ENCODE measurements at regions not wholly inside any gene's neighbourhood (a gene's known extent, or its start where the extent isn't known, plus 50 kb on each side); places are given as distances from the start of the nearest gene placed in this dataset.

DNA sequence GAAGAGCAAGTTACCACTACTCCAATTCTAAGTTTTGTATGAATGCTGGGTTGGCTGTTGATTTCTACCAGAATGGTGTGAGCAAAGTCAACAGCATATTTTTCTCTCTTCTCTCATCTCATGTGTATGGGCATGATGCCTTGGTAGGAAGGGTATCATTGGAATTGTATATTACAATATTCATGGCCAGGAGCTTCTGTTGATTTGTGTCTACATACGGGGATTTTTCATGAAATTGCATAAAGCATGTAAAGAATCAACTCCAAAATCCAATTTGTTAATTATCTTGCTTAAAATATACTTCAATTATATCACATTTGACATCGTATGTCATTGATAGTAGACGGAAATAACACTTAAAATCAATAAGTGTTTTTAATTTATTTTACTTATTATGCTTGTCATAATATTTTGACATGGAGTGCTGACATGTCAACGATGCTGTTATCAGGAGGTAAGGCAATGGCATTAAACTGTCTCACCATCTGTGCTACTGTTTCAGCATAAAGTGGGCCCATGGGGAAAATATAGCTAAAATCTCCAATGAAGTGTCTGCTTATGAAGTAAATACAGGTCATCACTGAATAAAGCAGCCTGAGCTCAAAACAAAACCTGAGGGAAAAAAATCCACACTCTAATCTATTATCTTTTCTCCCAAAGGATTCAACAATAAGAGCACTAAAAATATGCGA is 142.2 kb upstream of the NBPF11 start:
- Histone ChIP-seq H3K4me2 (ENCODE audit: insufficient read depth, low read length) (no peak overlapping the region), H3K4me3 (no peak overlapping the region), H3K9me1 (ENCODE audit: control insufficient read depth, insufficient read depth, low read length) (no peaks in the 10 kb centered on the region), H4K20me1 (replicated peaks; ENCODE audit: control insufficient read depth, insufficient read depth, low read length) (no peaks in the 10 kb centered on the region), H2AFZ (ENCODE audit: low read depth, low read length) (no peak overlapping the region), H3K27ac (ENCODE audit: extremely low read depth, low read depth, low read length) (no peak overlapping the region), H3K9ac (ENCODE audit: insufficient read depth in 1 of 2, low read depth in 2 of 2, low read length in 2 of 2) (no peak overlapping the region), H3K9me3 (replicated peaks; ENCODE audit: control insufficient read depth, insufficient read depth, low read depth, low read length) (no peaks in the 10 kb centered on the region), H3K79me2 (ENCODE audit: control insufficient read depth, insufficient read depth, low read length) (no peaks in the 10 kb centered on the region), H3K27me3 (ENCODE audit: control insufficient read depth in 2 of 2, insufficient read depth in 2 of 2, low read length in 2 of 2) (no peaks in the 10 kb centered on the region), H3K4me1 (replicated peaks in 1 of 2; ENCODE audit: control insufficient read depth in 2 of 2, insufficient read depth in 2 of 2, low read length in 2 of 2) (no peaks in the 10 kb centered on the region; a peak in 1 of 5 replicates), H3K36me3 (ENCODE audit: control insufficient read depth, insufficient read depth, low read length) (no peaks in the 10 kb centered on the region)
- ChIA-PET CTCF (ENCODE audit: low intra/inter-chr PET ratio) (no interaction called here), POLR2A (no interaction called here)
- whole genome bisulfite sequencing (ENCODE audit: insufficient coverage, low coverage, missing lambda C conversion rate) = 17% methylated on average over 5 of the region's 5 CpGs
- BruUV-seq (replicated peaks) = no TSS peak
- DNase-seq (ENCODE audit: extremely low read depth in 1 of 4, low spot score in 3 of 4) (no peak), FAIRE-seq (no peak), ATAC-seq (no peak)
- intact Hi-C loops (cut with micrococcal nuclease) (no loop called here), in situ Hi-C loops (cut with MboI) (no loop called here)
- no peak for TF ChIP-seq HMGN3 (IDR thresholded peaks at IDR 0.05; ENCODE audit: borderline replicate concordance, extremely low read depth, insufficient read length, low read depth, low read length)
- no peak for TF ChIP-seq ZNF124 (CRISPR knock-in tag; IDR thresholded peaks at IDR 0.05)
- no peak for TF ChIP-seq ZNF717 (CRISPR knock-in tag; IDR thresholded peaks at IDR 0.05)
- TF ChIP-seq ZNF121 (CRISPR knock-in tag; conservative IDR thresholded peaks at IDR 0.05) = no peak
- no peak for TF ChIP-seq HDAC6 (IDR thresholded peaks at IDR 0.05; ENCODE audit: low read depth, low read length)

DNA sequence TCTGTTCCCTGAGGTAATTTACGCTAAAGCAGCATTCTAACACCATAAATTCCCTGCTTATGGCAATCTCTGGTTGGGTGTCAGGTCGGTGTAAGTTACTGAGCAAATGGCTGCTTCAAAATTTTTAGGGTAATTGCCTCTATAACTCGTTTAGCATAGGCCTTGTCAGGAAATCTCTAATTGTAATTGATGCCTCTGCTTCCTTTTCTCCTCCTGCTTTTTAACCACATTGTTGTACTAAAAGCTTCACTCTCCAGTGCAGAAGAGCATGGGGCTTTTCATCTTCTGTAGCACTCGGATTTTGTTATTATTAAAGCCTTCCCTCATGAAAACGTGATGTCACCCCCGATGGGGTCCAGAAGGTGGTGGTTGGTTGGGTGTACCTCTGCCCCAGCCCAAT is 141.6 kb upstream of the NBPF11 start:
- Histone ChIP-seq H3K4me2 (ENCODE audit: insufficient read depth, low read length) (no peak overlapping the region), H3K27ac (ENCODE audit: extremely low read depth, low read depth, low read length) (no peak overlapping the region), H3K36me3 (ENCODE audit: control insufficient read depth, insufficient read depth, low read length) (no peaks in the 10 kb centered on the region), H3K9ac (ENCODE audit: insufficient read depth in 1 of 2, low read depth in 2 of 2, low read length in 2 of 2) (no peak overlapping the region), H3K4me1 (replicated peaks in 1 of 2; ENCODE audit: control insufficient read depth in 2 of 2, insufficient read depth in 2 of 2, low read length in 2 of 2) (no peaks in the 10 kb centered on the region; a peak in 1 of 5 replicates), H3K79me2 (ENCODE audit: control insufficient read depth, insufficient read depth, low read length) (no peaks in the 10 kb centered on the region), H3K9me1 (ENCODE audit: control insufficient read depth, insufficient read depth, low read length) (no peaks in the 10 kb centered on the region), H3K9me3 (replicated peaks; ENCODE audit: control insufficient read depth, insufficient read depth, low read depth, low read length) (no peaks in the 10 kb centered on the region), H2AFZ (ENCODE audit: low read depth, low read length) (no peak overlapping the region), H4K20me1 (replicated peaks; ENCODE audit: control insufficient read depth, insufficient read depth, low read length) (no peaks in the 10 kb centered on the region), H3K27me3 (ENCODE audit: control insufficient read depth in 2 of 2, insufficient read depth in 2 of 2, low read length in 2 of 2) (peaks cover 0 to under 1% of the 10 kb centered on the region in 2 experiments; a peak in 1 of 5 replicates), H3K4me3 (no peak overlapping the region)
- WGBS (ENCODE audit: insufficient coverage, low coverage, missing lambda C conversion rate) = 9% methylated on average over 6 of the region's 6 CpGs
- FAIRE-seq (no peak), DNase-seq (ENCODE audit: extremely low read depth in 1 of 4, low spot score in 3 of 4) (no peak), ATAC-seq (no peak)
- no TSS peak for BruUV-seq (replicated peaks)
- ChIA-PET POLR2A (no interaction called here), CTCF (ENCODE audit: low intra/inter-chr PET ratio) (no interaction called here)
- intact Hi-C loops (cut with micrococcal nuclease) (no loop called here), in situ Hi-C loops (cut with MboI) (no loop called here)
- TF ChIP-seq KLF6 (CRISPR knock-in tag; IDR thresholded peaks at IDR 0.05; ENCODE audit: borderline replicate concordance) = no peak
- TF ChIP-seq MCM3 (IDR thresholded peaks at IDR 0.05) = no peak
- TF ChIP-seq JUN (IDR thresholded peaks at IDR 0.05; ENCODE audit: borderline replicate concordance, low read depth, low read length) = no peak
- TF ChIP-seq JUN (CRISPR knock-in tag; IDR thresholded peaks at IDR 0.05; ENCODE audit: borderline replicate concordance) = no peak
- TF ChIP-seq SIN3B (IDR thresholded peaks at IDR 0.05; ENCODE audit: low read depth) = no peak
- TF ChIP-seq TFAM (CRISPR knock-in tag; conservative IDR thresholded peaks at IDR 0.05) = no peak
- no peak for TF ChIP-seq ZFPM2 (CRISPR knock-in tag; IDR thresholded peaks at IDR 0.05)
- TF ChIP-seq ZNF644 (tag; IDR thresholded peaks at IDR 0.05; ENCODE audit: low read depth) = no peak
- no peak for TF ChIP-seq GATA2 (CRISPR knock-in tag; IDR thresholded peaks at IDR 0.05)

Measured in K562 (cell line).